CD4-positive, alpha-beta T cell (primary cell): ENCODE measurements at regions not wholly inside any gene's neighbourhood (a gene's known extent, or its start where the extent isn't known, plus 50 kb on each side); places are given as distances from the start of the nearest gene placed in this dataset.

Experiments used
- ATAC-seq: fragments of 200-7000 bp; cut with Tn5 transposase; one replicate; pipeline ENCODE4 v1.10.0; 2022; ENCODE audit warnings: mild to moderate bottlenecking; ENCODE audit not compliant: poor library complexity
- CTCF ChIA-PET: fragments of 350-600 bp; sonication (Branson Sonifier 250); formaldehyde crosslinking; loops from one replicate; lab custom pipeline; 2021; ENCODE audit warnings: antibody characterized with exemption, inconsistent platforms; lab: Charles Lee
- POLR2A ChIA-PET: fragments of 350-600 bp; sonication (Branson Sonifier 250); formaldehyde crosslinking; loops from one replicate; lab custom pipeline; 2021; ENCODE audit warnings: antibody characterized with exemption, inconsistent platforms; lab: Charles Lee
- DNase-seq, 14 experiments: peaks; one replicate each; pipeline ENCODE4 v3.0.0-alpha.2; 2013 to 2020; ENCODE audit warnings: mixed read lengths in 2 of 14
- H3K27ac ChIP-seq, 2 donors: one replicate each; pipeline versions ENCODE4 v1.5.1 to v1.7.0; 2013; ENCODE audit warnings: low read length in 2 of 2, low read depth in 1 of 2, mild to moderate bottlenecking in 1 of 2
- H3K27me3 ChIP-seq, 2 experiments: 1 replicate in 1 of 2; 2 replicates in 1 of 2; pipeline versions ENCODE4 v1.6.1 to v1.7.0; 2013; ENCODE audit warnings: low read length in 2 of 2, control low read depth in 1 of 2, mild to moderate bottlenecking in 1 of 2, moderate library complexity in 1 of 2; ENCODE audit not compliant: insufficient read depth in 2 of 2, control insufficient read depth in 1 of 2
- H3K36me3 ChIP-seq: one replicate; pipeline ENCODE4 v1.6.1; 2013; ENCODE audit warnings: low read length, control low read depth; ENCODE audit not compliant: insufficient read depth
- H3K4me1 ChIP-seq: one replicate; pipeline ENCODE4 v1.6.1; 2013; ENCODE audit warnings: low read length, control low read depth; ENCODE audit not compliant: insufficient read depth
- H3K4me3 ChIP-seq: one replicate; pipeline ENCODE4 v1.5.1; 2013; ENCODE audit warnings: mild to moderate bottlenecking, low read length, moderate library complexity
- H3K9me3 ChIP-seq, 2 experiments: 1 replicate in 1 of 2; 2 replicates in 1 of 2; pipeline versions ENCODE4 v1.6.1 to v1.7.0; 2013; ENCODE audit warnings: low read length in 2 of 2, mild to moderate bottlenecking in 2 of 2, control low read depth in 1 of 2, moderate library complexity in 1 of 2; ENCODE audit not compliant: control insufficient read depth in 1 of 2, insufficient read depth in 1 of 2
- H3K27ac Mint-ChIP-seq: one replicate; pipeline ENCODE4 v1.8.0; 2020; ENCODE audit warnings: mixed read lengths
- H3K27me3 Mint-ChIP-seq: one replicate; pipeline ENCODE4 v1.8.0; 2021; ENCODE audit warnings: mixed read lengths
- H3K36me3 Mint-ChIP-seq: one replicate; pipeline ENCODE4 v1.8.0; 2021; ENCODE audit warnings: low read depth, mixed read lengths
- H3K4me1 Mint-ChIP-seq: one replicate; pipeline ENCODE4 v1.8.0; 2021; ENCODE audit warnings: low read depth, mixed read lengths
- H3K4me3 Mint-ChIP-seq: one replicate; pipeline ENCODE4 v1.8.0; 2020; ENCODE audit warnings: mild to moderate bottlenecking, mixed read lengths
- H3K9me3 Mint-ChIP-seq: one replicate; pipeline ENCODE4 v1.8.0; 2020; ENCODE audit warnings: mixed read lengths
- intact Hi-C, 2 experiments: fragments of 100-400 bp; cut with DNase I in 1 of 2; cut with micrococcal nuclease in 1 of 2; formaldehyde crosslinking; loops; one replicate each; pipeline versions ENCODE4 v1.15.1 to v1.9.0; 2023 to 2025; cut with DNase I, micrococcal nuclease
- TF ChIP-seq, protein P1 (sequence below): fragments of 200-600 bp; IDR thresholded peaks from one replicate; pipeline ENCODE4 v1.8.0; 2022; ENCODE audit warnings: antibody characterized with exemption, mild to moderate bottlenecking

GRCh38 chr2:175350105-175350504 is 168.6 kb upstream of the ATP5MC3 start:
- peaks cover 3 to 8% of the 10 kb centered on the region in 2 experiments for H3K27me3 ChIP-seq
- no peaks in the 10 kb centered on the region for H3K36me3 ChIP-seq
- no peak overlapping the region for H3K27ac ChIP-seq
- intact Hi-C loops: no loop called here
- H3K4me1 Mint-ChIP-seq: no peaks in the 10 kb centered on the region
- no peak overlapping the region for H3K4me3 ChIP-seq
- CTCF ChIA-PET: no interaction called here
- H3K4me3 Mint-ChIP-seq: no peak overlapping the region
- POLR2A ChIA-PET: no interaction called here
- ATAC-seq (no peak), DNase-seq (no peak)
- H3K9me3 ChIP-seq: peaks cover 0 to 3% of the 10 kb centered on the region in 2 experiments
- peaks cover 58% of the 10 kb centered on the region for H3K27me3 Mint-ChIP-seq
- TF ChIP-seq, protein P1, sequence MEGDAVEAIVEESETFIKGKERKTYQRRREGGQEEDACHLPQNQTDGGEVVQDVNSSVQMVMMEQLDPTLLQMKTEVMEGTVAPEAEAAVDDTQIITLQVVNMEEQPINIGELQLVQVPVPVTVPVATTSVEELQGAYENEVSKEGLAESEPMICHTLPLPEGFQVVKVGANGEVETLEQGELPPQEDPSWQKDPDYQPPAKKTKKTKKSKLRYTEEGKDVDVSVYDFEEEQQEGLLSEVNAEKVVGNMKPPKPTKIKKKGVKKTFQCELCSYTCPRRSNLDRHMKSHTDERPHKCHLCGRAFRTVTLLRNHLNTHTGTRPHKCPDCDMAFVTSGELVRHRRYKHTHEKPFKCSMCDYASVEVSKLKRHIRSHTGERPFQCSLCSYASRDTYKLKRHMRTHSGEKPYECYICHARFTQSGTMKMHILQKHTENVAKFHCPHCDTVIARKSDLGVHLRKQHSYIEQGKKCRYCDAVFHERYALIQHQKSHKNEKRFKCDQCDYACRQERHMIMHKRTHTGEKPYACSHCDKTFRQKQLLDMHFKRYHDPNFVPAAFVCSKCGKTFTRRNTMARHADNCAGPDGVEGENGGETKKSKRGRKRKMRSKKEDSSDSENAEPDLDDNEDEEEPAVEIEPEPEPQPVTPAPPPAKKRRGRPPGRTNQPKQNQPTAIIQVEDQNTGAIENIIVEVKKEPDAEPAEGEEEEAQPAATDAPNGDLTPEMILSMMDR: no peak
- no peaks in the 10 kb centered on the region for H3K9me3 Mint-ChIP-seq
- no peaks in the 10 kb centered on the region for H3K36me3 Mint-ChIP-seq
- no peak overlapping the region for H3K27ac Mint-ChIP-seq
- H3K4me1 ChIP-seq: no peaks in the 10 kb centered on the region

DNA sequence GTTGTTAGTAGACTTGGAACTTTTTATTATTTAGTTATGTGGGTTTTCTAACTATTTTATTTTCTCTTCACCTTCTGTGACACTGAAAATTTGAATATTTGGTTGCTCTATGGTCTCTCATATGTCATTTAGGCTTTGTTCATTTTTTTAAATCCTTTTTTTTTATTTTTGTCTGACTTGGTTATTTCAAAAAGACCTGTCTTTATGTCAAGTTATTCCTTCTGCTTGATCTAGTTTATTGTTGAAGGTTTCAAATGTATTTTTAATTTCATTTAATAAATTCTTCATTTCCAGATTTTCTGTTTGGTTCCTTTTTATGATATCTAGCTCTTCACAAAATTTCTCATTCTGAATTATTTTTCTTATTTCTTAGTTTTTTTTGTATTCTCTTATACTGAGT is 160.6 kb upstream of the ATP5MC3 start:
- TF ChIP-seq, protein P1: no peak
- no peaks in the 10 kb centered on the region for H3K36me3 ChIP-seq
- H3K4me3 Mint-ChIP-seq: no peak overlapping the region
- H3K27ac ChIP-seq: no peak overlapping the region
- peaks cover 19% of the 10 kb centered on the region for H3K9me3 Mint-ChIP-seq
- no peak overlapping the region for H3K27ac Mint-ChIP-seq
- peaks cover 5% of the 10 kb centered on the region for H3K36me3 Mint-ChIP-seq
- CTCF ChIA-PET: no interaction called here
- H3K4me1 ChIP-seq: no peaks in the 10 kb centered on the region
- peaks cover 23 to 29% of the 10 kb centered on the region in 2 experiments for H3K9me3 ChIP-seq
- no peaks in the 10 kb centered on the region for H3K4me1 Mint-ChIP-seq
- POLR2A ChIA-PET: no interaction called here
- peaks cover 0 to 3% of the 10 kb centered on the region in 2 experiments for H3K27me3 ChIP-seq
- ATAC-seq: no peak
- H3K27me3 Mint-ChIP-seq: peaks cover 30% of the 10 kb centered on the region
- H3K4me3 ChIP-seq: no peak overlapping the region
- no peak for DNase-seq
- intact Hi-C loops: no loop called here

GRCh38 chr2:175330195-175330594 is 148.7 kb upstream of the ATP5MC3 start:
- H3K9me3 Mint-ChIP-seq: peaks cover 5% of the 10 kb centered on the region

More at GRCh38 chr2:175330195-175330594, 148.7 kb upstream of the ATP5MC3 start:
- H3K4me1 ChIP-seq: no peaks in the 10 kb centered on the region
- ATAC-seq: no peak
- no peaks in the 10 kb centered on the region for H3K27me3 ChIP-seq
- Mint-ChIP-seq H3K27ac (no peak overlapping the region), H3K4me3 (no peak overlapping the region), H3K4me1 (no peaks in the 10 kb centered on the region), H3K27me3 (no peaks in the 10 kb centered on the region), H3K36me3 (no peaks in the 10 kb centered on the region)
- TF ChIP-seq, protein P1: no peak
- no peak overlapping the region for H3K4me3 ChIP-seq
- DNase-seq: no peak
- no peak overlapping the region for H3K27ac ChIP-seq
- POLR2A ChIA-PET: no interaction called here
- no peaks in the 10 kb centered on the region for H3K9me3 ChIP-seq
- intact Hi-C loops: no loop called here
- no peaks in the 10 kb centered on the region for H3K36me3 ChIP-seq
- CTCF ChIA-PET: no interaction called here
